Mammary epithelial cell (primary cell): ENCODE measurements at regions not wholly inside any gene's neighbourhood (a gene's known extent, or its start where the extent isn't known, plus 50 kb on each side); places are given as distances from the start of the nearest gene placed in this dataset.

ENCODE experiments used
- CTCF ChIP-seq, 2 donors: IDR thresholded peaks in 1 of 2; conservative IDR thresholded peaks in 1 of 2; 2 replicates each; pipeline ENCODE4 v1.5.1; 2011 to 2012; ENCODE audit warnings: inconsistent platforms in 2 of 2, low read length in 2 of 2, mild to moderate bottlenecking in 2 of 2, control low read depth in 1 of 2, low read depth in 1 of 2; ENCODE audit not compliant: insufficient read depth in 1 of 2; ENCODE audit errors: extremely low read depth in 1 of 2
- EZH2 ChIP-seq: IDR thresholded peaks from 2 replicates; pipeline ENCODE4 v1.6.1; 2012; ENCODE audit warnings: low read length, inconsistent platforms, borderline replicate concordance

- TF ChIP-seq CTCF (conservative IDR thresholded peaks at IDR 0.05 in 1 of 2, IDR thresholded peaks at IDR 0.05 in 1 of 2; ENCODE audit: extremely low read depth in 1 of 2, insufficient read depth in 1 of 2, low read depth in 1 of 2, low read length in 2 of 2): no peak
- no peak for TF ChIP-seq EZH2
These were observed 223.5 kb upstream of the GHITM start for GRCh38 chr10:83915801-83916200.
